ENCODE measurements at regions not wholly inside any gene's neighbourhood (a gene's known extent, or its start where the extent isn't known, plus 50 kb on each side); places are given as distances from the start of the nearest gene placed in this dataset.
A peak's percentile ranks its signal among the peaks of the same experiment; 100 is the strongest.

GRCh38 chr9:129321286-129322021, 143.4 kb upstream of the IER5L start:
- Histone ChIP-seq H3K27ac (ENCODE audit: extremely low read depth, low read depth, low read length) (no peak overlapping the region; the same call in 1 of the 2 replicates), H3K4me1 (ENCODE audit: control insufficient read depth, insufficient read depth, low read length) (peaks cover 2% of the 10 kb centered on the region), H3K36me3 (ENCODE audit: control insufficient read depth in 2 of 2, insufficient read depth in 1 of 2, low read length in 2 of 2) (no peaks in the 10 kb centered on the region), H3K4me3 (ENCODE audit: low read depth, low read length) (no peak overlapping the region), H3K9me3 (ENCODE audit: control insufficient read depth, insufficient read depth, low read depth, low read length) (no peaks in the 10 kb centered on the region)
- TF ChIP-seq ZFP69B (tag by site-specific recombination; IDR thresholded peaks at IDR 0.05) = no peak
- TF ChIP-seq ZNF366 (tag by site-specific recombination; conservative IDR thresholded peaks at IDR 0.05) = no peak
- TF ChIP-seq ZNF221 (tag by site-specific recombination; IDR thresholded peaks at IDR 0.05; ENCODE audit: borderline replicate concordance) = no peak
- no peak for TF ChIP-seq RBAK (tag by site-specific recombination; IDR thresholded peaks at IDR 0.05)
- no peak for TF ChIP-seq PBX3 (CRISPR knock-in tag; IDR thresholded peaks at IDR 0.05)
- TF ChIP-seq ZBTB17 (tag by site-specific recombination; IDR thresholded peaks at IDR 0.05) = no peak
- TF ChIP-seq PATZ1 (tag by site-specific recombination; IDR thresholded peaks at IDR 0.05) = no peak
- no peak for TF ChIP-seq ZNF561 (tag by site-specific recombination; IDR thresholded peaks at IDR 0.05; ENCODE audit: borderline replicate concordance)
- TF ChIP-seq OSR2 (tag by site-specific recombination; IDR thresholded peaks at IDR 0.05) = no peak
- TF ChIP-seq ZNF837 (tag by site-specific recombination; IDR thresholded peaks at IDR 0.05) = no peak
- ChIA-PET CTCF (interaction anchor here (0.6 to 1.2 kb wide), 3 partner anchors 22 to 411 kb away, joined by 3 to 4 read pairs (median 3); no protein-coding TSS in a partner anchor), POLR2A (interaction anchor here (1.2 kb wide), 1 partner anchor 143 kb away, joined by 3 read pairs; the partner anchor contains the start of gene IER5L)

- Histone ChIP-seq H3K36me3 (ENCODE audit: control insufficient read depth in 2 of 2, insufficient read depth in 1 of 2, low read length in 2 of 2) (no peaks in the 10 kb centered on the region), H3K9me3 (ENCODE audit: control insufficient read depth, insufficient read depth, low read depth, low read length) (no peaks in the 10 kb centered on the region), H3K4me3 (ENCODE audit: low read depth, low read length) (no peak overlapping the region), H3K4me1 (ENCODE audit: control insufficient read depth, insufficient read depth, low read length) (peaks cover 2% of the 10 kb centered on the region), H3K27ac (ENCODE audit: extremely low read depth, low read depth, low read length) (peak overlapping the region; percentile 54; the same call in 1 of the 2 replicates)
- ChIA-PET CTCF (interaction anchor here (0.7 kb wide), 1 partner anchor 411 kb away, joined by 4 read pairs; no protein-coding TSS in a partner anchor), POLR2A (interaction anchor here (0.7 to 1.2 kb wide), 4 partner anchors 14 to 143 kb away, joined by 3 to 4 read pairs (median 3); partner anchors contain the start of gene IER5L)
- TF ChIP-seq ZNF391 (tag by site-specific recombination; IDR thresholded peaks at IDR 0.05; ENCODE audit: borderline replicate concordance, low read depth) = no peak
- peak; percentile 20; the same call in 1 of the 2 replicates for TF ChIP-seq ZBTB8A (tag by site-specific recombination; IDR thresholded peaks at IDR 0.05)
Observed at GRCh38 chr9:129320575-129321285, 142.7 kb upstream of the IER5L start.

- Histone ChIP-seq H3K9me3 (ENCODE audit: control insufficient read depth, insufficient read depth, low read depth, low read length) (no peaks in the 10 kb centered on the region), H3K27ac (ENCODE audit: extremely low read depth, low read depth, low read length) (no peak overlapping the region), H3K36me3 (ENCODE audit: control insufficient read depth in 2 of 2, insufficient read depth in 1 of 2, low read length in 2 of 2) (no peaks in the 10 kb centered on the region), H3K4me1 (ENCODE audit: control insufficient read depth, insufficient read depth, low read length) (peaks cover 2% of the 10 kb centered on the region), H3K4me3 (ENCODE audit: low read depth, low read length) (no peak overlapping the region)
- CTCF ChIA-PET = no interaction called here
- POLR2A ChIA-PET = interaction anchor here (0.5 to 1.1 kb wide), 3 partner anchors 14 to 1029 kb away, joined by 3 to 7 read pairs (median 4); partner anchors contain the start of gene IER5L
- TF ChIP-seq GLI2 (tag by site-specific recombination; IDR thresholded peaks at IDR 0.05; ENCODE audit: borderline replicate concordance, low read depth) (no peak), ZNF10 (tag by site-specific recombination; IDR thresholded peaks at IDR 0.05) (no peak), ZNF514 (tag by site-specific recombination; IDR thresholded peaks at IDR 0.05) (no peak), ZNF174 (tag by site-specific recombination; IDR thresholded peaks at IDR 0.05) (no peak), PRDM10 (tag by site-specific recombination; IDR thresholded peaks at IDR 0.05) (no peak), ZNF549 (tag by site-specific recombination; IDR thresholded peaks at IDR 0.05) (no peak), ZIC2 (tag by site-specific recombination; IDR thresholded peaks at IDR 0.05) (no peak), ZSCAN23 (tag by site-specific recombination; IDR thresholded peaks at IDR 0.05) (no peak), HOXA7 (CRISPR knock-in tag; IDR thresholded peaks at IDR 0.05; ENCODE audit: borderline replicate concordance) (no peak), ZNF302 (tag by site-specific recombination; IDR thresholded peaks at IDR 0.05; ENCODE audit: low read depth) (no peak), ZNF830 (tag by site-specific recombination; IDR thresholded peaks at IDR 0.05; ENCODE audit: low read depth) (no peak)
Observed at GRCh38 chr9:129319938-129320481, 141.9 kb upstream of the IER5L start.
